ENCODE measurements at regions not wholly inside any gene's neighbourhood (a gene's known extent, or its start where the extent isn't known, plus 50 kb on each side); places are given as distances from the start of the nearest gene placed in this dataset.

- DNase-seq = no peak
These were observed 281.0 kb upstream of the RGS6 start for GRCh38 chr14:71651228-71651627.

DNA sequence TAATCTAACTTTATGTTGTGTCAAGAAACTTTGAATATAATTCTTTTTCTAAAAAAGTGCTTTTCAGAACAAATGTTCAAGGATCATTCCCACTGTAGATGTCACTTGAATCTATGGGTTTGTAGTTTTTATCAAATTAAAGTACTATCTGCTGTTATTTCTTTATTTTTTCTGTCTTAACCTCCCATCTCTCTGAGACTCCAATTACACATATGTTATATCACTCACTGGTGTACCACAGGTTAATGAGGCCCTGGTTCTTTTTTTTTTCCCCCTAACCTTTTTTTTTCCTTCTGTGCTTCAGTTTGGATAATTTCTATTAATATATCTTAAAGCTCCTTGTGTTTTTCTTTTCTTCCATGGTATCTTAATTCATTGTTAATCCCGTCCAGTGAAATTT, 279.9 kb upstream of the RGS6 start:
- DNase-seq = no peak

GRCh38 chr14:71654810-71655209, 277.4 kb upstream of the RGS6 start:
- DNase-seq = no peak

DNA sequence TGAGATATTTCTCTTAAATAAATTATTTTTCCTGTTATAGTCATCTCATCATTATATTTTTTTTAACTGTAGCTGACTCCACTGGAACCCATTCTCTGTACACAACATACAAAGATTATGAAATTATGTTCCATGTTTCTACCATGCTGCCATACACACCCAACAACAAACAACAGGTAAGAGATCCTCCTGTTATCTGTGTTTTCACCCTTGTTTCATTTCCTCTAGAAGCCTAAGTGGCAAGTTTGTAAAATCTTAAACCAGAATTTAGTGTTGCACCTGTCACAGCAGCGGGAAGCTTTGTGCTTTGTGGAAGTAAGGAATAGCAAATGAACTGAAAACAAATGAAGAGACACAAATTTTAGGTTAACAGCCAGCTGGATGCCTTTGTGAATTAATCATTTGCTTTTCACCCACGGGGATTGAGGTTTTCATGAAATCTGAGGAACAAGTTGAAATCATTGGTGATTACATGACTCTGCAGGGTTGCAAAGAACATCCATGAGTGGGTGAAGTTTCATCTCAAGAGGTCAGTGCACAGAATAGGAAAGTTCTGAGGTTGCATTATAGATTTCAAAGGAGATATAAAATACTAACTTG, 273.9 kb upstream of the RGS6 start:
- DNase-seq = no peak

DNA sequence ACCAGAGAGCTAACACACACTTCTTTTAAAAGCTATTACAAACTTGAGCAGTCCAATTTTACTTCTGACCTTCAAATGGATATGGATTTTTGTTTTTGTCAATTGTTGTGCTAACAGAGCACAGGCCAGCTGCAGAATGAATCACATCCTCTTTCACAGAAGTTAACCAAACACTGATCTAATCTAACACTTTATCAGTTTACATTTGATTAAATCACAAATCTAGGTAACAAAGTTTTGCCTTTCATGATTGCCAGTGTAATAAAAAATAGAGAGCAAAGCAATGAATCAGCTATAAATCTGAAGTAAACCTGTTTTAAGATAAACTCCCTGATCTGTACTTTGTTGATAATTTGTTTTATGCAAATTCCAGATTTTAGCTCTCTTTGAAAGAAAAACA, 273.1 kb upstream of the RGS6 start:
- no peak for DNase-seq

DNA sequence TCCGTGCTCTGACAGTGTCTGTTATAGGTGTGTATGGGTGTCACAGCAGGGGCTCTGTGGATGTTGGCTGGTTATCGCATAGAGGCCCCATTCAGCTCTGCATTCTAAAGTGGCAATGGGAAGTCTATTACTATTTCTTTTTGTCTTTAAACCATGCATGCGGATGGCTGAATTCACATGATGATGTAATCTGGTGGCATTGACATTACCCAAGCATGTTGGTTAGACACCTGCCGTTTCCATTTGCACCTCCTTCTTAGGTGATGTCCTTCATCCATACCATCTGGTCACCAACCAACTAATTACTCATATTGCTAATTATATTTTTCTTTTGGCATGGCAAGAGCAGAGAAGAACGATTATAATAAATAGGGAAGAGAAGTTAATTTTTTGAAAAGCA, 270.8 kb upstream of the RGS6 start:
- DNase-seq = no peak

- no peak for DNase-seq
These were observed 269.9 kb upstream of the RGS6 start for GRCh38 chr14:71662291-71662790.

GRCh38 chr14:71665157-71665556, 267.1 kb upstream of the RGS6 start:
- no peak for DNase-seq

DNA sequence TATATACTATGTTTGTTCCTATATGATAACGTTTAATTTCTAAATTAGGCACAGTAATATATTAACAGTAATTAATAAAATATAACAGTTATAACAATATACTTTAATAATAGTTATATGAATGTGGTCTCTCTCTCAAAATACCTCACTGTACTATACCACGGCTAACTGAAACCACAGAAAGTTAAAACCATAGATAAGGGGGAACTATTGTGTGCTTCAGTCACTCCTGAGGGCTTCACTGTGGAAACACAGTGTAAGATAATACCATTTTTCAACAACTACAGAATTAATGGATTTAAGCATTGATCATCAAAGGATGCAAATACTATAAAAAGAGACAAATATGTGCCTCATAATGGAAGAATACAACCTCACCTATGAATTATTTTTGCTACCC, 266.4 kb upstream of the RGS6 start:
- DNase-seq = no peak

- no peak for DNase-seq
These were observed 265.6 kb upstream of the RGS6 start for GRCh38 chr14:71666571-71667145.

DNA sequence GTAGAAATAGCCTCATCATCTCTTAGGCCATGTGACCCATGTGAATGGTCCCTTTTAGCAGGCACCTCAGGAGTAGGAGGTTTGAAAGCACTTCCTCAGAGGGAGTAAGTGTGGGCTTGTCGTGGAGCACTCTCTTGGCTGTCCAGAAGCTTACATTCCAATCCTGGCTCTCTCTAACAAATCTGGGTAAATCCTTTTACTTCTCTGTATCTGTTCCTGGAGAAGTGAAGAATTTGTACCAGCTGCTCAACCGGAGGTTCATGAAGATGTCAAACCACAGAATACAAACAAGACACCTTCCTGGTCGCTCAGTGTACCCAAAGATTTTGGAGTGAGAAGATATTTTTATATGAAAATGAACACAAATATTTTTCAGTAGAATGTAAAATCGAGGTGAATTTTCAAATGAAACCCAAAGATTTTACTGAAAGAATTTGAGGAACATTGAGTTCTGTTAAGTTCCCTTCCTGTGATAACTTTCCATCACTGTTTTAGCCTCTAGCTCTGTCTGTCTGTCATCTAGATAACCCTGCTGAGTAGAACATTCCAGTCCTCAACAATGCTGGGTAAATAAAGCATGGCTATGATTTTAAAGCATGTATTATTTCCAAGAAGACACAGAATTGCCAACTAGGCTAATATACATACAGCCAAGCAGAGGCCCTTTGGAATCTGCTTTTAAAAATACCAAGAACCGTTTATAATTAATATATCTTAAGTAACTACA, 263.9 kb upstream of the RGS6 start:
- no peak for DNase-seq

GRCh38 chr14:71672596-71672995, 259.6 kb upstream of the RGS6 start:
- no peak for DNase-seq

DNA sequence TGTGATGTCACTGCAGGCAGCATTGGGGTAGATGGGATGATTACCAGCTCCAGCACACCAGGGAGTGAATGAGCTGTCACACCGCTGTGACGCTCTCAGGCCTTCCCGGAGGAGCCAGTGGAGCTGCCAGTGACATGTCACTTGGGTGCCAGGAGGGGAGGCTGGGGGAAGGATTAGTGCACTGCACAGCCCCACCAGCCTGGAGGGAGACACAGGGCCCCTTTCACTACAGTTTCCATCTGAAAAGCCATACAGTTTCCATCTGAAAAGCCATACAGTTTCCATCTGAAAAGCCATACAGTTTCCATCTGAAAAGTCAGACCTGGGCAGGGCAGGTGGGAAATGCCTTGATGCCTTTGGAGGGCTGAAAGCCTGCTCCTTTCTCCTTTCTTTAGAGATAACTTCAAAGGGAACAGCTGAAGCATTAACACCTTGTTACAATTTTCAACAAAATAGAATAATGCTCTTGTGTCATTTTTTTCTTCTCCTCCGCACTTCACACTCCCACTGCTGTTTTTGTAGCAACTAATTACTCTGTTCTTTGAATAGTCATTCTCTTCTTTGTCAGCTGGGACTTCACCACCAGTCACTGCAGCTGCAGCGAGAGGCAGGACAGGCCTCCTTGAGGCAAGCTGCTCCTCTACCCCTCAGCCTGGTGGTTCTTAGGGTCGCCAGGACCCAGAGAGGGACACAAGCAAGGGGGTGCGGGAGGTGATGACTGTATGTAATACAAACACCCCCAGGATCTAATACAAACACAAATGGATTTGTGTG, 256.9 kb upstream of the RGS6 start:
- no peak for DNase-seq

- no peak for DNase-seq
These were observed 256.3 kb upstream of the RGS6 start for GRCh38 chr14:71675900-71676287.

GRCh38 chr14:71680736-71681387, 251.4 kb upstream of the RGS6 start:
- DNase-seq = no peak

GRCh38 chr14:71682337-71682736, 249.9 kb upstream of the RGS6 start:
- no peak for DNase-seq

GRCh38 chr14:71684323-71684722, 247.9 kb upstream of the RGS6 start:
- DNase-seq = no peak

DNA sequence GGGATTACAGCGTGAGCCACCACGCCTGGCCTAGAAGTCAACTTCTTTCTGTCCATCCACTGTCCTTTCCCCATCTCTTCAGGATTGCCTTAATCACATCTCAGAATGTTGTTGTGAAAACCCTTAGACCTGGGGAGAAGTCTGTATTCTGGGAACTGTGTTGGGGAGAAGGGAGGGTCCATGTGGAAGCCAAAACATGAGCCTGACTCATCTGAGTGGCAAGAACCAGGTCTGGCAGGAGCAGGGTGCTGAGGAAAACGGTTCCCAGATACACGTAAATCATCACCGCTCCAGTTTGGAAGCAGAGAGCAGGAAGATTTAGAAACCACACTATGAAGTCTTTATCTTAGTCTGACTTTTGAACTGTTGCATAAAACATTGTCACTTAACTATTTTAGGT, 245.6 kb upstream of the RGS6 start:
- DNase-seq = no peak

DNA sequence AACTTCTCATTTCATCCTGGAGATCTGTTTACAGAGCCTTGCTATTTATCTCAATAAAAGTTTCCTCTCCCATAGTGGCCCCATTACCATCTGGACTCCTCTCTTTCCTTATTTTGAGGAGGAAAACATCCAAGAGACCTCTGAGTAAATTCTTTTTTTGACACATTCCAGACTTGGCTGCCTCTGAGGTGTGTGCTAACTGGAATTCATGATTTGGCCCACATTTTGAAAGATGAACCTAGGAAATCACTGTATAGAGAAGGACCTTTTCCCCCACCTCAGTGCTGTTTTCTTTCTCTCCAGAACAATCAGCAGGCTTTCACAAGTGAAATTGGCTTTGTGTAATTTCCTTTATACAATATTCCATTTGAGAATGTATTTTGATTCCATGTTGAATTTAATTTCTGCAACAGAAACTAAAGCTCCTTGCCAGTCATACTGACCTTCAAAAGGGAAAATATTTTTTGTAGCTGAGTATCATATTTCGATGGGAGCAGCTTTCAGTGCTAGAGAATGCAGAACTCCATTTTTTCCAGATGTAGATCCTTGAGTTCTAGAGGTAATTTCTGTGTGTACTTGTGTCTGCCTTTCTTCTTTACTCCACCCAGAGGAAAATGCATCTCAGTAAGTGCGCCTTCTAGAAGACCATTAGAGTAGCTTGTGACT, 244.9 kb upstream of the RGS6 start:
- no peak for DNase-seq

- DNase-seq = no peak
These were observed 243.7 kb upstream of the RGS6 start for GRCh38 chr14:71688576-71688975.

DNA sequence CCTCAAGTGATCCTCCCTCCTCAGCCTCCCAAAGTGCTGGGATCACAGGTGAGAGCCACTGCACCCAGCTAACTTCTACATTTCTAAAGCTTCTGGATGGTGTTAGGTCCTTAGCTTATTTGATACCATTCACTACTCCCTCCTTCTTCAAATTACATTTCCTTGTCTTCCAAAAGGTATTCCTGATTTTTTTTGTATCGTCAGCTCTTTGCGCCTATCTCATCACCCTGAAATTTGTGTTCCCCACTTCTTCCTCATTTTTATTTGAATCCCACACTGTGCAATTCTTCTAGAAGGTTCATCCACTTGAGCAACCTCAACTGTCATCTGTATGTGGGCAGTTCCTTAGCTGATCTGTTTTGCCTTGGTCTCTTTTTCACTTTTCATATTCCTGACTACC, 241.8 kb upstream of the RGS6 start:
- no peak for DNase-seq

DNA sequence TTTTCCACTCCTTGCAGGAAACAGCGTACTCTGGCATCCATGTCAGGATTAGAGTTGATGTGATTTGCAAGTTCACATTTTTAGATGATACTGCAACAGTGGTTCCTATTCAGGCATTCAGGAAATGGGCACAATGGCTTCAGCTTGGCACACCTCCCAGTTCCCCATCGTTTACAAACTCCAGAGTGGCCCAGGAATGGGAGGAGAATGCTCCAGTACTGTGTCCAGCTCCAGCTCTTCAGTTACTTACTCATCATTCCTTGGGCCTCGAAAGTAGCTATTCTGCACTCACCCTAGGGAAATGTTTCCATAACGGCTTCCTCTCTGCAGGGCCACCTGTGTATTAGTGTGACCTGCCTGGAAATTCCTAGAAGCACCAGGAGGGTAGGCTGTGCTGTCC, 239.7 kb upstream of the RGS6 start:
- no peak for DNase-seq

GRCh38 chr14:71693381-71693780, 238.8 kb upstream of the RGS6 start:
- no peak for DNase-seq
